ENCODE measurements at regions not wholly inside any gene's neighbourhood (a gene's known extent, or its start where the extent isn't known, plus 50 kb on each side); places are given as distances from the start of the nearest gene placed in this dataset.

DNA sequence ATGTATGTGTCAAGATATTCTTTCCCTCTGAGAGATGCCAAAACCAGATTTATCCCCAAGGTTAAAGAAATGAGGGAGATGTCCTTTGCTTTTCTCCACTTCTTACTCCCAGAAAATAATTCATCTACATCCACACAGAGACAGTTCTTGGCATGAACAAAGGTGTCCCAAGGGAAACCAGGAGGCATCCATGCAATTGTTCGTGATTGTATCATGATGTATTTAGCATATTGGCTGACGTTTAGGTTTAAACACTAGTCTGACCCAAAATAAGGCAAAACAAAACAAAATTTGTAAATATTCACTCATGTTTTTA, 223.9 kb downstream of the C7orf25 start:
- Histone ChIP-seq H3K36me3 (no peaks in the 10 kb centered on the region), H3K27me3 (no peaks in the 10 kb centered on the region), H3K4me3 (no peak overlapping the region), H3K27ac (no peak overlapping the region), H3K4me1 (no peaks in the 10 kb centered on the region), H3K9me3 (no peaks in the 10 kb centered on the region)
- no peak for ATAC-seq
- DNase-seq = no peak
- TF ChIP-seq, protein P1, sequence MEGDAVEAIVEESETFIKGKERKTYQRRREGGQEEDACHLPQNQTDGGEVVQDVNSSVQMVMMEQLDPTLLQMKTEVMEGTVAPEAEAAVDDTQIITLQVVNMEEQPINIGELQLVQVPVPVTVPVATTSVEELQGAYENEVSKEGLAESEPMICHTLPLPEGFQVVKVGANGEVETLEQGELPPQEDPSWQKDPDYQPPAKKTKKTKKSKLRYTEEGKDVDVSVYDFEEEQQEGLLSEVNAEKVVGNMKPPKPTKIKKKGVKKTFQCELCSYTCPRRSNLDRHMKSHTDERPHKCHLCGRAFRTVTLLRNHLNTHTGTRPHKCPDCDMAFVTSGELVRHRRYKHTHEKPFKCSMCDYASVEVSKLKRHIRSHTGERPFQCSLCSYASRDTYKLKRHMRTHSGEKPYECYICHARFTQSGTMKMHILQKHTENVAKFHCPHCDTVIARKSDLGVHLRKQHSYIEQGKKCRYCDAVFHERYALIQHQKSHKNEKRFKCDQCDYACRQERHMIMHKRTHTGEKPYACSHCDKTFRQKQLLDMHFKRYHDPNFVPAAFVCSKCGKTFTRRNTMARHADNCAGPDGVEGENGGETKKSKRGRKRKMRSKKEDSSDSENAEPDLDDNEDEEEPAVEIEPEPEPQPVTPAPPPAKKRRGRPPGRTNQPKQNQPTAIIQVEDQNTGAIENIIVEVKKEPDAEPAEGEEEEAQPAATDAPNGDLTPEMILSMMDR (IDR thresholded peaks at IDR 0.05) = no peak
- intact Hi-C loops (cut with DNase I) = no loop called here

GRCh38 chr7:42687211-42688055, 224.4 kb downstream of the C7orf25 start:
- H3K36me3 ChIP-seq = no peaks in the 10 kb centered on the region
- DNase-seq (no peak), ATAC-seq (no peak)
- intact Hi-C loops (cut with DNase I) = no loop called here
- H3K4me3 ChIP-seq = no peak overlapping the region
- no peaks in the 10 kb centered on the region for H3K9me3 ChIP-seq
- no peaks in the 10 kb centered on the region for H3K27me3 ChIP-seq
- TF ChIP-seq, protein P1 (IDR thresholded peaks at IDR 0.05) = no peak
- H3K4me1 ChIP-seq = no peaks in the 10 kb centered on the region
- H3K27ac ChIP-seq = no peak overlapping the region

DNA sequence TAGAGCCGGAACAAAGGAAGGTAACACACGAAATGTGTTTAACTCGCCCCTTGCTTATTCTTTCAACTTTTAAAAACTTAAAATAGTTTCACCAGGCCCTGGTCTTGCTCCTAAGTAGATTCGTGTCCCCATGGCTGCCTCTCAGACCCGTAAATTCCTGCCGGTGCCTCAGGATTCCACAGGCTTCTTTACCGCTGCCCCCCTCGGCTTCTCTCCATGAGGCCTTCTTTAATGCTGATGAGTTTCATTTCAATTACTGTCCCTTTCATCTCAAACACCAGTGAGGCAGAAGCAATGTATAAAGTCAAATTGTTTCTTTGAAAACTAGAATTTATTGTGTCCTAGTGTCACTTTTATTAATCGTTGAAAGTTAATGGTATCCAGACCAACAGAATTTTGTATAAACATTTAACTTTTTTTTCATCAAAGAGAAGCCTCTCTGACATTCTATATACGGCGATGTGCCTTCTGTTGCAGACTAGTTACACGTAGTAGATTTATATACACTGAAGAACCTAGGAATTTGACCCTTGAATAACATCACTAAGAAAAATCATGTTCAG, 225.2 kb downstream of the C7orf25 start:
- TF ChIP-seq, protein P1 (IDR thresholded peaks at IDR 0.05) = no peak
- ATAC-seq (no peak), DNase-seq (no peak)
- H3K36me3 ChIP-seq = no peaks in the 10 kb centered on the region
- H3K4me1 ChIP-seq = no peaks in the 10 kb centered on the region
- H3K9me3 ChIP-seq = no peaks in the 10 kb centered on the region
- no peak overlapping the region for H3K4me3 ChIP-seq
- intact Hi-C loops (cut with DNase I) = no loop called here
- no peak overlapping the region for H3K27ac ChIP-seq
- H3K27me3 ChIP-seq = no peaks in the 10 kb centered on the region

- ATAC-seq (no peak), DNase-seq (peak in 1 of 4 donors; percentile 29)
- TF ChIP-seq, protein P1 (IDR thresholded peaks at IDR 0.05) = no peak
- Histone ChIP-seq H3K36me3 (no peaks in the 10 kb centered on the region), H3K4me3 (no peak overlapping the region), H3K4me1 (no peaks in the 10 kb centered on the region), H3K27ac (no peak overlapping the region), H3K9me3 (no peaks in the 10 kb centered on the region), H3K27me3 (no peaks in the 10 kb centered on the region)
- intact Hi-C loops (cut with DNase I) = no loop called here
Measured at GRCh38 chr7:42685911-42686310, 226.0 kb downstream of the C7orf25 start.

DNA sequence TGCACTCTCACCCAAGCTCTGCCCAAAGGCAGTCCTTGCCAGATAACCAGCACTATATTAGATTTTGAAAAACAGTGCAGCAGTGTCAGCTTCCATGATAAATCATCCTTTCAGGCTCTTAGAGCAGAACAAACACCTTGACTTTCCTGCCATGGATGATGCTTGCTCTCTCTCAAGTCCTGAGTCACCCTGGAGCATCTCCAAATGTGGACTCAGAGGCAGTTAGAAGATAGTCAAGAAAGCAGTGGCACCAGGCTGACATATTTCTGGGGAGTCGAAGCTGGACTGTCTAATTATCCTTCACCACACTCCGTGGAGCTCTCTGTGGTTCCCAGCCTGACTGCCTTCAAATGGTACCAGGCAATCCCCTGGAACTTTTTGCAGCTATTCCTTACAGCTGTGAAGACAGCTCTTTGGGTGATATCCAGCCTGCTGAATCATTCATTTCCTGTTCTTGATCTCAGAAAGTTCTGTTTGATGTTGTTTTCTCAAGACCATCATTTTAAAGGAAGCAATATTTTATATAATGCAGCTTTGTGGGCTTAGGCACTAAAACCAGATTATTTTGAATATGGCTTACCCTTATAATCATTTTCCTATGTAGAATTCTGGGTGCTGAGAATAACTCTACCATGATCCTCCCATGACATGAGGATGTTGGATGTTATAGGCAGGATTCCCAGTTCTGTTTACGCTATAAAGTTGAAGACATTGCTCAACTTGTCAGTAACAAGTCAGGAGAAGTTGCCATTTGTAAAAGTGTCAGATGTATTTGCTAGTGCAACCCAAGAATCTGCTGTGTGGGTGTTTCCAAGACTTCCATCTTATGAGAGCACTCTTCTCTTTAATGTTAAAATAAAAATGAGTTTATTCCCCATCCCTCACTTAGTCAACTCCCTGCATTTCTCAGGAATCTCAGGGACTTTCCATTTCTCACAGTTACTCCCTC, 233.8 kb downstream of the C7orf25 start:
- TF ChIP-seq, protein P1 (IDR thresholded peaks at IDR 0.05) = no peak
- peaks cover 0 to 4% of the 10 kb centered on the region in 2 donors for H3K4me1 ChIP-seq
- ATAC-seq (peak; percentile 74), DNase-seq (no peak)
- peak overlapping the region in 1 of 2 donors; percentile 16 for H3K27ac ChIP-seq
- no peak overlapping the region for H3K4me3 ChIP-seq
- intact Hi-C loops (cut with DNase I) = no loop called here
- H3K27me3 ChIP-seq = no peaks in the 10 kb centered on the region
- H3K36me3 ChIP-seq = no peaks in the 10 kb centered on the region
- H3K9me3 ChIP-seq = no peaks in the 10 kb centered on the region
